ENCODE measurements at regions not wholly inside any gene's neighbourhood (a gene's known extent, or its start where the extent isn't known, plus 50 kb on each side); places are given as distances from the start of the nearest gene placed in this dataset.

DNA sequence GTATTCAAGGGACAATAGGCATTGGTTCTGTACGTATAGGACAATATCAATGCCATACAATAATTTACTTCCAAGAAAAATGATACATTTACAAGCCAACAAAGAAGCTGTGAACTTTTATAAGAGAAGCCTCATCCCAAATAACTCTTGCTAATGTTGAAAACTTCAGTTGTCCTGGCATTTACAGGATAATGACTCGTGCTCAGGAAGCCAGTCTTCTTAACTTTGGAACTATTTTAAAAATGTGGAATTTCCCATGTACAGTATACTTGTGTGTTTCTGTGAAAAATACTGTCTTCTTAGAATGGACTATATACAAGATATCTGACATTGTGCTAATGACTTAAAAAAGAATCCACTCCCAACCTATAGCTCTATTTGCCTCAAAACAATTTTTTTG, 1479.3 kb upstream of the CDH9 start:
- TF ChIP-seq ZNF70 (CRISPR knock-in tag; IDR thresholded peaks at IDR 0.05) (no peak), ESRRG (CRISPR knock-in tag; IDR thresholded peaks at IDR 0.05) (no peak), ARNTL (CRISPR knock-in tag; IDR thresholded peaks at IDR 0.05; ENCODE audit: borderline replicate concordance, low read depth) (no peak), ZNF565 (CRISPR knock-in tag; conservative IDR thresholded peaks at IDR 0.05; ENCODE audit: low read depth) (no peak), BACH2 (CRISPR knock-in tag; IDR thresholded peaks at IDR 0.05; ENCODE audit: borderline replicate concordance) (no peak)
- TF ChIP-seq, protein P1, sequence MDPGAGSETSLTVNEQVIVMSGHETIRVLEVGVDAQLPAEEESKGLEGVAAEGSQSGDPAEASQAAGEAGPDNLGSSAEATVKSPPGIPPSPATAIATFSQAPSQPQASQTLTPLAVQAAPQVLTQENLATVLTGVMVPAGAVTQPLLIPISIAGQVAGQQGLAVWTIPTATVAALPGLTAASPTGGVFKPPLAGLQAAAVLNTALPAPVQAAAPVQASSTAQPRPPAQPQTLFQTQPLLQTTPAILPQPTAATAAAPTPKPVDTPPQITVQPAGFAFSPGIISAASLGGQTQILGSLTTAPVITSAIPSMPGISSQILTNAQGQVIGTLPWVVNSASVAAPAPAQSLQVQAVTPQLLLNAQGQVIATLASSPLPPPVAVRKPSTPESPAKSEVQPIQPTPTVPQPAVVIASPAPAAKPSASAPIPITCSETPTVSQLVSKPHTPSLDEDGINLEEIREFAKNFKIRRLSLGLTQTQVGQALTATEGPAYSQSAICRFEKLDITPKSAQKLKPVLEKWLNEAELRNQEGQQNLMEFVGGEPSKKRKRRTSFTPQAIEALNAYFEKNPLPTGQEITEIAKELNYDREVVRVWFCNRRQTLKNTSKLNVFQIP (CRISPR knock-in tag; IDR thresholded peaks at IDR 0.05; ENCODE audit: borderline replicate concordance, low read depth): no peak
- ATAC-seq: no peak

- TF ChIP-seq CSDC2 (CRISPR knock-in tag; IDR thresholded peaks at IDR 0.05) (no peak), TOX (CRISPR knock-in tag; IDR thresholded peaks at IDR 0.05; ENCODE audit: borderline replicate concordance) (no peak), ESRRG (CRISPR knock-in tag; IDR thresholded peaks at IDR 0.05) (no peak), RARB (CRISPR knock-in tag; IDR thresholded peaks at IDR 0.05) (no peak), ISL1 (CRISPR knock-in tag; IDR thresholded peaks at IDR 0.05) (no peak), ZNF565 (CRISPR knock-in tag; conservative IDR thresholded peaks at IDR 0.05; ENCODE audit: low read depth) (no peak), PATZ1 (CRISPR knock-in tag; IDR thresholded peaks at IDR 0.05; ENCODE audit: borderline replicate concordance) (no peak), TSHZ2 (CRISPR knock-in tag; IDR thresholded peaks at IDR 0.05) (no peak)
- TF ChIP-seq, protein P2, sequence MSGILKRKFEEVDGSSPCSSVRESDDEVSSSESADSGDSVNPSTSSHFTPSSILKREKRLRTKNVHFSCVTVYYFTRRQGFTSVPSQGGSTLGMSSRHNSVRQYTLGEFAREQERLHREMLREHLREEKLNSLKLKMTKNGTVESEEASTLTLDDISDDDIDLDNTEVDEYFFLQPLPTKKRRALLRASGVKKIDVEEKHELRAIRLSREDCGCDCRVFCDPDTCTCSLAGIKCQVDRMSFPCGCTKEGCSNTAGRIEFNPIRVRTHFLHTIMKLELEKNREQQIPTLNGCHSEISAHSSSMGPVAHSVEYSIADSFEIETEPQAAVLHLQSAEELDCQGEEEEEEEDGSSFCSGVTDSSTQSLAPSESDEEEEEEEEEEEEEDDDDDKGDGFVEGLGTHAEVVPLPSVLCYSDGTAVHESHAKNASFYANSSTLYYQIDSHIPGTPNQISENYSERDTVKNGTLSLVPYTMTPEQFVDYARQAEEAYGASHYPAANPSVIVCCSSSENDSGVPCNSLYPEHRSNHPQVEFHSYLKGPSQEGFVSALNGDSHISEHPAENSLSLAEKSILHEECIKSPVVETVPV (CRISPR knock-in tag; IDR thresholded peaks at IDR 0.05): no peak
- no peak for ATAC-seq
Observed at GRCh38 chr5:28516722-28517121, 1478.3 kb upstream of the CDH9 start.

- no peak for ATAC-seq
- TF ChIP-seq PPARA (CRISPR knock-in tag; IDR thresholded peaks at IDR 0.05; ENCODE audit: borderline replicate concordance) (no peak), BACH2 (CRISPR knock-in tag; IDR thresholded peaks at IDR 0.05; ENCODE audit: borderline replicate concordance) (no peak), CSDC2 (CRISPR knock-in tag; IDR thresholded peaks at IDR 0.05) (no peak), ESRRG (CRISPR knock-in tag; IDR thresholded peaks at IDR 0.05) (no peak), ZC3H10 (CRISPR knock-in tag; IDR thresholded peaks at IDR 0.05) (no peak), ZNF8 (CRISPR knock-in tag; IDR thresholded peaks at IDR 0.05) (no peak), OSR1 (CRISPR knock-in tag; IDR thresholded peaks at IDR 0.05) (no peak), CREB5 (CRISPR knock-in tag; IDR thresholded peaks at IDR 0.05; ENCODE audit: low read depth) (no peak), ZNF70 (CRISPR knock-in tag; IDR thresholded peaks at IDR 0.05) (no peak), SNAI2 (CRISPR knock-in tag; IDR thresholded peaks at IDR 0.05) (no peak), ISL1 (CRISPR knock-in tag; IDR thresholded peaks at IDR 0.05) (no peak), ZNF565 (CRISPR knock-in tag; conservative IDR thresholded peaks at IDR 0.05; ENCODE audit: low read depth) (no peak), TSHZ2 (CRISPR knock-in tag; IDR thresholded peaks at IDR 0.05) (no peak), RARB (CRISPR knock-in tag; IDR thresholded peaks at IDR 0.05) (no peak), TOX (CRISPR knock-in tag; IDR thresholded peaks at IDR 0.05; ENCODE audit: borderline replicate concordance) (no peak)
- TF ChIP-seq, protein P2 (CRISPR knock-in tag; IDR thresholded peaks at IDR 0.05): no peak
- TF ChIP-seq, protein P1 (CRISPR knock-in tag; IDR thresholded peaks at IDR 0.05; ENCODE audit: borderline replicate concordance, low read depth): no peak
Observed at GRCh38 chr5:28512648-28513047, 1474.3 kb upstream of the CDH9 start.

Data from SK-N-SH treated with all-trans-retinoic acid at 6 μM for 48 hours (cell line).